Breast epithelium (tissue), 4 donors: ENCODE measurements at regions not wholly inside any gene's neighbourhood (a gene's known extent, or its start where the extent isn't known, plus 50 kb on each side); places are given as distances from the start of the nearest gene placed in this dataset.
A peak's percentile ranks its signal among the peaks of the same experiment; 100 is the strongest.

Experiments
- DNase-seq, 2 donors: peaks; one replicate each; pipeline ENCODE4 v3.0.0-alpha.2; 2019; ENCODE audit warnings: low spot score in 2 of 2
- H3K27ac ChIP-seq, 2 donors: fragments of 200-600 bp; sonication (generic) in 1 of 2; one replicate each; pipeline ENCODE4 v1.5.1; 2016 to 2019; ENCODE audit warnings: mild to moderate bottlenecking in 1 of 2
- H3K27me3 ChIP-seq, 2 donors: fragments of 200-600 bp; sonication (generic) in 1 of 2; one replicate each; pipeline versions ENCODE4 v1.5.1 to v1.6.0; 2017 to 2019; ENCODE audit warnings: control low read depth in 1 of 2, mild to moderate bottlenecking in 1 of 2
- H3K36me3 ChIP-seq: fragments of 200-600 bp; one replicate; pipeline ENCODE4 v1.5.1; 2019
- H3K4me1 ChIP-seq, 2 donors: fragments of 200-600 bp; sonication (generic); one replicate each; pipeline ENCODE4 v1.5.1; 2016 to 2019; ENCODE audit warnings: control low read depth in 1 of 2
- H3K4me3 ChIP-seq, 3 donors: fragments of 200-600 bp; sonication (generic); 1 replicate in 2 of 3; 2 replicates in 1 of 3; pipeline ENCODE4 v1.5.1; 2016 to 2019; ENCODE audit warnings: mild to moderate bottlenecking in 3 of 3, moderate library complexity in 2 of 3
- H3K9me3 ChIP-seq, 2 donors: fragments of 200-600 bp; sonication (generic) in 1 of 2; one replicate each; pipeline ENCODE4 v1.5.1; 2016 to 2019; ENCODE audit warnings: control low read depth in 1 of 2
- CTCF ChIP-seq, 3 donors: fragments of 450-650 bp; IDR thresholded peaks; one replicate each; pipeline ENCODE4 v1.5.1; 2016 to 2017; ENCODE audit warnings: antibody characterized with exemption in 3 of 3, mild to moderate bottlenecking in 3 of 3, moderate library complexity in 3 of 3
- POLR2A ChIP-seq: fragments of 450-650 bp; IDR thresholded peaks from one replicate; pipeline ENCODE4 v1.6.1; 2016; ENCODE audit warnings: antibody characterized with exemption, mild to moderate bottlenecking, moderate library complexity
- POLR2AphosphoS5 ChIP-seq, 3 donors: sonication (generic); formaldehyde crosslinking; IDR thresholded peaks; one replicate each; pipeline ENCODE4 v1.6.1; 2017; ENCODE audit warnings: antibody characterized with exemption in 3 of 3
- intact Hi-C: fragments of 100-400 bp; cut with DNase I; formaldehyde crosslinking; loops from one replicate; pipeline ENCODE4 v1.15.1; 2023; ENCODE audit warnings: low total_unique reads

GRCh38 chr6:144724818-144725217, 439.7 kb downstream of the UTRN start:
- Histone ChIP-seq H3K9me3 (no peaks in the 10 kb centered on the region), H3K27me3 (no peaks in the 10 kb centered on the region), H3K4me1 (no peaks in the 10 kb centered on the region), H3K4me3 (no peak overlapping the region), H3K27ac (no peak overlapping the region), H3K36me3 (no peaks in the 10 kb centered on the region)
- intact Hi-C loops: no loop called here
- TF ChIP-seq POLR2AphosphoS5 (IDR thresholded peaks at IDR 0.05): no peak
- no peak for TF ChIP-seq CTCF (IDR thresholded peaks at IDR 0.05)
- TF ChIP-seq POLR2A: no peak
- no peak for DNase-seq

DNA sequence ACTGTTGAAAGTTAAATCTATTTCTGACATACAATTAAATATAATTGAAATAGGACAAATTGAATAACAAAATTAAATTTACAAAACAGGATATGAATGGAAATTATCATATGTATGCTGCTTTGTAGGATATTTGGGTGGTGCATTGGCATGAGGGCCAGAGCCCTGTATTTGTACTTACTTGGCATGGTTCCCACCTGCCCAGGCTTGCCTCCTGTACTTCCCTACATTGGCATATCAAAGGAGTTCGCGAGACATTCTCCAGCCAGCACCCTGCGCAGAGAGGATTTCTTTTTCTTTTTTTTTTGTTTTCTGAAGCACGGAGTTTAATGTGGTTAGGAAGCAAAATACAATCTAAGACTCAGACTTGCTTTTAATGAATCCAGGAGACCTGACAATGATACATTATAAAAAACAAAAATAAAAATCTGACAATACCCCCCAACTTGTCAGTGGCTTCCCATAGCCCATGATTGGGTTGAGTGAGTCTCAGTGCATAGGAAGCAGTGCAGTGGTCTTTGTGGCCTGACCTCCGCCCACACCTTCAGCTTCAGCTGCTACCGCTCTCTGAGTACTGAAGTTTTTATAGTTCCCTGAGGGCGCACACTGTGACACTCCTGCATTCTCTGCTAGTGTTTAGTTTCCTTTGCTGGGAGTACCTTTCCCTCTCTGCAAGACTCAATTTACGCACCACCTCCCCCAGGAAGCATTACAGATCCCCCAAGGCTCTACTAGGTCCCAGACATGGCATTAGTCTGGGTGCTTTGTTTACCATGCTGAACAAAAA, 440.8 kb downstream of the UTRN start:
- TF ChIP-seq CTCF (IDR thresholded peaks at IDR 0.05) (no peak), POLR2A (no peak), POLR2AphosphoS5 (IDR thresholded peaks at IDR 0.05) (no peak)
- no peak overlapping the region for H3K4me3 ChIP-seq
- H3K27me3 ChIP-seq: no peaks in the 10 kb centered on the region
- intact Hi-C loops: no loop called here
- H3K36me3 ChIP-seq: no peaks in the 10 kb centered on the region
- peak overlapping the region in 1 of 2 donors; percentile 15 for H3K27ac ChIP-seq
- no peaks in the 10 kb centered on the region for H3K4me1 ChIP-seq
- H3K9me3 ChIP-seq: no peaks in the 10 kb centered on the region
- DNase-seq: no peak

- no peaks in the 10 kb centered on the region for H3K9me3 ChIP-seq
- H3K27me3 ChIP-seq: no peaks in the 10 kb centered on the region
- no peaks in the 10 kb centered on the region for H3K36me3 ChIP-seq
- no peak overlapping the region for H3K27ac ChIP-seq
- TF ChIP-seq POLR2A (no peak), POLR2AphosphoS5 (IDR thresholded peaks at IDR 0.05) (no peak), CTCF (IDR thresholded peaks at IDR 0.05) (no peak)
- H3K4me1 ChIP-seq: no peaks in the 10 kb centered on the region
- no peak for DNase-seq
- intact Hi-C loops: no loop called here
- no peak overlapping the region for H3K4me3 ChIP-seq
Measured at GRCh38 chr6:144728804-144729203, 443.7 kb downstream of the UTRN start.

- no peak for TF ChIP-seq POLR2AphosphoS5 (IDR thresholded peaks at IDR 0.05)
- no peak for TF ChIP-seq CTCF (IDR thresholded peaks at IDR 0.05)
- no peak for TF ChIP-seq POLR2A
- DNase-seq: no peak
- intact Hi-C loops: no loop called here
- H3K27me3 ChIP-seq: no peaks in the 10 kb centered on the region
- H3K4me1 ChIP-seq: no peaks in the 10 kb centered on the region
- H3K4me3 ChIP-seq: no peak overlapping the region
- no peaks in the 10 kb centered on the region for H3K36me3 ChIP-seq
- no peak overlapping the region for H3K27ac ChIP-seq
- H3K9me3 ChIP-seq: no peaks in the 10 kb centered on the region
Measured at GRCh38 chr6:144729502-144729901, 444.4 kb downstream of the UTRN start.

- no peaks in the 10 kb centered on the region for H3K4me1 ChIP-seq
- H3K36me3 ChIP-seq: no peaks in the 10 kb centered on the region
- no peak for TF ChIP-seq POLR2A
- TF ChIP-seq POLR2AphosphoS5 (IDR thresholded peaks at IDR 0.05): no peak
- TF ChIP-seq CTCF (IDR thresholded peaks at IDR 0.05): no peak
- peak overlapping the region in 1 of 2 donors; percentile 4 for H3K27ac ChIP-seq
- H3K4me3 ChIP-seq: no peak overlapping the region
- intact Hi-C loops: no loop called here
- no peaks in the 10 kb centered on the region for H3K27me3 ChIP-seq
- no peak for DNase-seq
- no peaks in the 10 kb centered on the region for H3K9me3 ChIP-seq
Measured at GRCh38 chr6:144730088-144730645, 445.0 kb downstream of the UTRN start.
